ENCODE measurements at regions not wholly inside any gene's neighbourhood (a gene's known extent, or its start where the extent isn't known, plus 50 kb on each side); places are given as distances from the start of the nearest gene placed in this dataset.

GRCh38 chr14:98877065-98877464 lies 394.9 kb downstream of the BCL11B start:
- TF ChIP-seq ZNF274 (IDR thresholded peaks at IDR 0.05; ENCODE audit: low read depth, low read length) (no peak), SUZ12 (IDR thresholded peaks at IDR 0.05; ENCODE audit: extremely low read depth, insufficient read depth, insufficient read length) (no peak), YY1 (IDR thresholded peaks at IDR 0.05; ENCODE audit: insufficient read depth, insufficient read length) (no peak)
- Histone ChIP-seq H3K9ac (ENCODE audit: insufficient read length, low read depth) (no peak overlapping the region), H3K9me3 (ENCODE audit: insufficient read depth, low read length) (peaks cover 12% of the 10 kb centered on the region; the same call in 1 of the 2 replicates), H3K27me3 (ENCODE audit: insufficient read depth, insufficient read length) (no peaks in the 10 kb centered on the region), H3K4me3 (ENCODE audit: insufficient read length, low read depth) (no peak overlapping the region), H3K36me3 (ENCODE audit: insufficient read depth, insufficient read length, low read length) (no peaks in the 10 kb centered on the region), H3K4me1 (ENCODE audit: insufficient read depth, insufficient read length) (no peaks in the 10 kb centered on the region)
- no peak for DNase-seq (ENCODE audit: low read depth, low spot score)

GRCh38 chr14:98878282-98878681 lies 393.7 kb downstream of the BCL11B start:
- H3K27me3 ChIP-seq (ENCODE audit: insufficient read depth, insufficient read length): no peaks in the 10 kb centered on the region
- H3K36me3 ChIP-seq (ENCODE audit: insufficient read depth, insufficient read length, low read length): no peaks in the 10 kb centered on the region
- H3K9me3 ChIP-seq (ENCODE audit: insufficient read depth, low read length): peaks cover 12% of the 10 kb centered on the region; the same call in 1 of the 2 replicates
- DNase-seq (ENCODE audit: low read depth, low spot score): no peak
- no peak overlapping the region for H3K9ac ChIP-seq (ENCODE audit: insufficient read length, low read depth)
- H3K4me1 ChIP-seq (ENCODE audit: insufficient read depth, insufficient read length): no peaks in the 10 kb centered on the region
- H3K4me3 ChIP-seq (ENCODE audit: insufficient read length, low read depth): no peak overlapping the region
- TF ChIP-seq ZNF274 (IDR thresholded peaks at IDR 0.05; ENCODE audit: low read depth, low read length) (no peak), SUZ12 (IDR thresholded peaks at IDR 0.05; ENCODE audit: extremely low read depth, insufficient read depth, insufficient read length) (no peak), YY1 (IDR thresholded peaks at IDR 0.05; ENCODE audit: insufficient read depth, insufficient read length) (no peak)

GRCh38 chr14:98886982-98887381 lies 385.0 kb downstream of the BCL11B start:
- Histone ChIP-seq H3K9me3 (ENCODE audit: insufficient read depth, low read length) (peaks cover 13% of the 10 kb centered on the region; the same call in 1 of the 2 replicates), H3K36me3 (ENCODE audit: insufficient read depth, insufficient read length, low read length) (no peaks in the 10 kb centered on the region), H3K27me3 (ENCODE audit: insufficient read depth, insufficient read length) (no peaks in the 10 kb centered on the region), H3K9ac (ENCODE audit: insufficient read length, low read depth) (no peak overlapping the region), H3K4me1 (ENCODE audit: insufficient read depth, insufficient read length) (peaks cover 11% of the 10 kb centered on the region), H3K4me3 (ENCODE audit: insufficient read length, low read depth) (no peak overlapping the region)
- TF ChIP-seq ZNF274 (IDR thresholded peaks at IDR 0.05; ENCODE audit: low read depth, low read length): no peak
- TF ChIP-seq SUZ12 (IDR thresholded peaks at IDR 0.05; ENCODE audit: extremely low read depth, insufficient read depth, insufficient read length): no peak
- TF ChIP-seq YY1 (IDR thresholded peaks at IDR 0.05; ENCODE audit: insufficient read depth, insufficient read length): no peak
- no peak for DNase-seq (ENCODE audit: low read depth, low spot score)

GRCh38 chr14:98888281-98888680 lies 383.7 kb downstream of the BCL11B start:
- peaks cover 11% of the 10 kb centered on the region for H3K4me1 ChIP-seq (ENCODE audit: insufficient read depth, insufficient read length)
- H3K4me3 ChIP-seq (ENCODE audit: insufficient read length, low read depth): no peak overlapping the region
- H3K36me3 ChIP-seq (ENCODE audit: insufficient read depth, insufficient read length, low read length): no peaks in the 10 kb centered on the region
- H3K27me3 ChIP-seq (ENCODE audit: insufficient read depth, insufficient read length): no peaks in the 10 kb centered on the region
- H3K9ac ChIP-seq (ENCODE audit: insufficient read length, low read depth): no peak overlapping the region
- no peak for TF ChIP-seq ZNF274 (IDR thresholded peaks at IDR 0.05; ENCODE audit: low read depth, low read length)
- TF ChIP-seq SUZ12 (IDR thresholded peaks at IDR 0.05; ENCODE audit: extremely low read depth, insufficient read depth, insufficient read length): no peak
- no peak for TF ChIP-seq YY1 (IDR thresholded peaks at IDR 0.05; ENCODE audit: insufficient read depth, insufficient read length)
- H3K9me3 ChIP-seq (ENCODE audit: insufficient read depth, low read length): peaks cover 13% of the 10 kb centered on the region; the same call in 1 of the 2 replicates
- DNase-seq (ENCODE audit: low read depth, low spot score): no peak

GRCh38 chr14:98888927-98889835 lies 382.8 kb downstream of the BCL11B start:
- Histone ChIP-seq H3K4me3 (ENCODE audit: insufficient read length, low read depth) (no peak overlapping the region), H3K27me3 (ENCODE audit: insufficient read depth, insufficient read length) (no peaks in the 10 kb centered on the region), H3K36me3 (ENCODE audit: insufficient read depth, insufficient read length, low read length) (no peaks in the 10 kb centered on the region), H3K9me3 (ENCODE audit: insufficient read depth, low read length) (peaks cover 13% of the 10 kb centered on the region; the same call in 1 of the 2 replicates), H3K4me1 (ENCODE audit: insufficient read depth, insufficient read length) (peaks cover 11% of the 10 kb centered on the region), H3K9ac (ENCODE audit: insufficient read length, low read depth) (no peak overlapping the region)
- no peak for TF ChIP-seq ZNF274 (IDR thresholded peaks at IDR 0.05; ENCODE audit: low read depth, low read length)
- no peak for TF ChIP-seq SUZ12 (IDR thresholded peaks at IDR 0.05; ENCODE audit: extremely low read depth, insufficient read depth, insufficient read length)
- TF ChIP-seq YY1 (IDR thresholded peaks at IDR 0.05; ENCODE audit: insufficient read depth, insufficient read length): no peak
- DNase-seq (ENCODE audit: low read depth, low spot score): peak; percentile 42

GRCh38 chr14:98889836-98890185 lies 382.2 kb downstream of the BCL11B start:
- Histone ChIP-seq H3K27me3 (ENCODE audit: insufficient read depth, insufficient read length) (no peaks in the 10 kb centered on the region), H3K9ac (ENCODE audit: insufficient read length, low read depth) (no peak overlapping the region), H3K4me1 (ENCODE audit: insufficient read depth, insufficient read length) (peaks cover 11% of the 10 kb centered on the region), H3K9me3 (ENCODE audit: insufficient read depth, low read length) (peaks cover 13% of the 10 kb centered on the region; the same call in 1 of the 2 replicates), H3K36me3 (ENCODE audit: insufficient read depth, insufficient read length, low read length) (no peaks in the 10 kb centered on the region), H3K4me3 (ENCODE audit: insufficient read length, low read depth) (no peak overlapping the region)
- DNase-seq (ENCODE audit: low read depth, low spot score): no peak
- TF ChIP-seq YY1 (IDR thresholded peaks at IDR 0.05; ENCODE audit: insufficient read depth, insufficient read length) (no peak), ZNF274 (IDR thresholded peaks at IDR 0.05; ENCODE audit: low read depth, low read length) (no peak), SUZ12 (IDR thresholded peaks at IDR 0.05; ENCODE audit: extremely low read depth, insufficient read depth, insufficient read length) (no peak)

- Histone ChIP-seq H3K4me1 (ENCODE audit: insufficient read depth, insufficient read length) (peaks cover 11% of the 10 kb centered on the region), H3K9ac (ENCODE audit: insufficient read length, low read depth) (no peak overlapping the region), H3K27me3 (ENCODE audit: insufficient read depth, insufficient read length) (no peaks in the 10 kb centered on the region), H3K9me3 (ENCODE audit: insufficient read depth, low read length) (peaks cover 13% of the 10 kb centered on the region; the same call in 1 of the 2 replicates), H3K36me3 (ENCODE audit: insufficient read depth, insufficient read length, low read length) (no peaks in the 10 kb centered on the region), H3K4me3 (ENCODE audit: insufficient read length, low read depth) (no peak overlapping the region)
- TF ChIP-seq ZNF274 (IDR thresholded peaks at IDR 0.05; ENCODE audit: low read depth, low read length) (no peak), YY1 (IDR thresholded peaks at IDR 0.05; ENCODE audit: insufficient read depth, insufficient read length) (no peak), SUZ12 (IDR thresholded peaks at IDR 0.05; ENCODE audit: extremely low read depth, insufficient read depth, insufficient read length) (no peak)
- no peak for DNase-seq (ENCODE audit: low read depth, low spot score)
These were observed 381.2 kb downstream of the BCL11B start for GRCh38 chr14:98890556-98891340.
